ENCODE measurements at regions not wholly inside any gene's neighbourhood (a gene's known extent, or its start where the extent isn't known, plus 50 kb on each side); places are given as distances from the start of the nearest gene placed in this dataset.
"Not testable (repeated sequence)": the region's sequence is repeated elsewhere in the genome, so short reads cannot be mapped to it uniquely, and the experiment has no call there.

- no peaks in the 10 kb centered on the region for H3K4me1 ChIP-seq (ENCODE audit: insufficient read depth, insufficient read length)
Observed at GRCh38 chr2:160756481-160756880, 262.9 kb upstream of the RBMS1 start.

GRCh38 chr2:160762493-160763128 lies 269.0 kb upstream of the RBMS1 start:
- not testable (repeated sequence) for H3K27me3 ChIP-seq (ENCODE audit: insufficient read depth, insufficient read length); DNase-seq (ENCODE audit: low read depth, low spot score); H3K36me3 ChIP-seq (ENCODE audit: insufficient read depth, insufficient read length, low read length); H3K4me3 ChIP-seq (ENCODE audit: insufficient read length, low read depth); H3K9ac ChIP-seq (ENCODE audit: insufficient read length, low read depth); H3K4me1 ChIP-seq (ENCODE audit: insufficient read depth, insufficient read length)
- H3K9me3 ChIP-seq (ENCODE audit: insufficient read depth, low read length) = peaks cover 29% of the 10 kb centered on the region; the same call in 1 of the 2 replicates

More at GRCh38 chr2:160756481-160756880, 262.9 kb upstream of the RBMS1 start:
- TF ChIP-seq SUZ12 (IDR thresholded peaks at IDR 0.05; ENCODE audit: extremely low read depth, insufficient read depth, insufficient read length) = no peak
- TF ChIP-seq YY1 (IDR thresholded peaks at IDR 0.05; ENCODE audit: insufficient read depth, insufficient read length) = no peak
- no peak for TF ChIP-seq ZNF274 (IDR thresholded peaks at IDR 0.05; ENCODE audit: low read depth, low read length)
- Histone ChIP-seq H3K9me3 (ENCODE audit: insufficient read depth, low read length) (peaks cover 15% of the 10 kb centered on the region), H3K36me3 (ENCODE audit: insufficient read depth, insufficient read length, low read length) (no peaks in the 10 kb centered on the region), H3K4me3 (ENCODE audit: insufficient read length, low read depth) (no peak overlapping the region), H3K27me3 (ENCODE audit: insufficient read depth, insufficient read length) (no peaks in the 10 kb centered on the region), H3K9ac (ENCODE audit: insufficient read length, low read depth) (no peak overlapping the region)
- DNase-seq (ENCODE audit: low read depth, low spot score) = no peak

DNA sequence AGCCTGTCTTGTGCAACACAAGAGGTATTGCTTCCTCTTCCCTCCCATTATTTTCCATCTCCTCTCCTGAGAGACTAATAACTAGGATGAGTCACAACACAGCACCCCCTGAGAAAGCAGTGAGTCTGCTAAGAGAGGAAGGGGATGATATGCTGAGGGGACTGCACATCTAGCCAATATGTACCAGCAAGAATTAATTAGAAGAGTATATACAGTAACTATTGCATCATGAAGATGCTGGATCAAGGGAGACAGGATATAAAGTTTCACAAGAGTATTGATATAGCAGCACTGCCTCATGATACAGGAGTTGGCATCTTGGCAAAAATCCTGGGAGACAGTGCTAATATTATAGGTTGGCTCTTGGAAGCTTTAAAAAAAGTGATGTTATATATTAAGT lies 289.9 kb upstream of the RBMS1 start:
- H3K4me3 ChIP-seq (ENCODE audit: insufficient read length, low read depth) = no peak overlapping the region

DNA sequence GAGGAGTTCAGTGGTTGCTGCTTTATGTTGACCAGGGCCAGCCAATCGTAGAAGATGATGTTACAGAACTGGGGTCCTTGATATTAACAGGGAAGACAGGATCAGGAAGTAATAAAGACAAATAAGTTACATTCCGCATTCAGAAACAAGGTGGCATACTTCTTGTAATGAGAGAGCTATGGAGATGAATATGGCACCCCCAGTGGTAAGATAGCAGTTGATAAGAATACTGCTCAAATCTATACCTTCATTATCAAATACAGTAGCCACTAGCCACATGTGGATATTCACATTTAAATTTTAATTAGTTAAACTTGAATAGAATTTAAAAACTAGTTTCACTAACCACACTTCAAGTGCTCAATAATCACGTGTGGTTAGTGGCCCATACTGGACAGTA lies 290.4 kb upstream of the RBMS1 start:
- Histone ChIP-seq H3K36me3 (ENCODE audit: insufficient read depth, insufficient read length, low read length) (no peaks in the 10 kb centered on the region), H3K27me3 (ENCODE audit: insufficient read depth, insufficient read length) (no peaks in the 10 kb centered on the region), H3K9ac (ENCODE audit: insufficient read length, low read depth) (no peak overlapping the region), H3K9me3 (ENCODE audit: insufficient read depth, low read length) (no peaks in the 10 kb centered on the region), H3K4me3 (ENCODE audit: insufficient read length, low read depth) (no peak overlapping the region), H3K4me1 (ENCODE audit: insufficient read depth, insufficient read length) (no peaks in the 10 kb centered on the region)
- DNase-seq (ENCODE audit: low read depth, low spot score) = no peak
- TF ChIP-seq YY1 (IDR thresholded peaks at IDR 0.05; ENCODE audit: insufficient read depth, insufficient read length) (no peak), SUZ12 (IDR thresholded peaks at IDR 0.05; ENCODE audit: extremely low read depth, insufficient read depth, insufficient read length) (no peak), ZNF274 (IDR thresholded peaks at IDR 0.05; ENCODE audit: low read depth, low read length) (no peak)

More for the DNA sequence above, 289.9 kb upstream of the RBMS1 start:
- Histone ChIP-seq H3K27me3 (ENCODE audit: insufficient read depth, insufficient read length) (no peaks in the 10 kb centered on the region), H3K9ac (ENCODE audit: insufficient read length, low read depth) (no peak overlapping the region), H3K9me3 (ENCODE audit: insufficient read depth, low read length) (peaks cover 4% of the 10 kb centered on the region; the same call in 1 of the 2 replicates), H3K36me3 (ENCODE audit: insufficient read depth, insufficient read length, low read length) (no peaks in the 10 kb centered on the region), H3K4me1 (ENCODE audit: insufficient read depth, insufficient read length) (no peaks in the 10 kb centered on the region)
- TF ChIP-seq SUZ12 (IDR thresholded peaks at IDR 0.05; ENCODE audit: extremely low read depth, insufficient read depth, insufficient read length) (no peak), YY1 (IDR thresholded peaks at IDR 0.05; ENCODE audit: insufficient read depth, insufficient read length) (no peak), ZNF274 (IDR thresholded peaks at IDR 0.05; ENCODE audit: low read depth, low read length) (no peak)
- no peak for DNase-seq (ENCODE audit: low read depth, low spot score)

DNA sequence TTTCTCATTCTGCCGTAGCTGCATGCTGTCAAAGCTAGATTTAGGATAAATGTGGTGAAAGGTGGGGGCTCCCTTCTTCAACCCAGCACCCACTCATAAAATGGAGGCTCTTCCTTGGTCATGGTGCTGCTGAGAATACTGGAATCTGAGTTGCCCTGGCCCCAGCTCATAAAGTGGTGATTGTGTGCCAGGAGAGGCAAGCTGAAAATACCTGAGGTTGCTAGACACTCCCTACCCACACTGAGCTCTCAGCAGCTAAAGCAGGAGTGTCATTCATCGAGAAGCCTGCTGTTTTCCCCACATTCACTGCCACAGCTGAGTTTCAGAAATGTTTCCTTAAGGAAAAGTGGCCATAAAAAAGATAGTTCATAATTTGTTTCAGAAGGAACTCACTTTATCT lies 297.1 kb upstream of the RBMS1 start:
- no peaks in the 10 kb centered on the region for H3K36me3 ChIP-seq (ENCODE audit: insufficient read depth, insufficient read length, low read length)
- H3K4me1 ChIP-seq (ENCODE audit: insufficient read depth, insufficient read length) = no peaks in the 10 kb centered on the region
- H3K9ac ChIP-seq (ENCODE audit: insufficient read length, low read depth) = no peak overlapping the region
- no peaks in the 10 kb centered on the region for H3K27me3 ChIP-seq (ENCODE audit: insufficient read depth, insufficient read length)
- H3K9me3 ChIP-seq (ENCODE audit: insufficient read depth, low read length) = no peaks in the 10 kb centered on the region
- no peak for DNase-seq (ENCODE audit: low read depth, low spot score)
- H3K4me3 ChIP-seq (ENCODE audit: insufficient read length, low read depth) = no peak overlapping the region
- no peak for TF ChIP-seq SUZ12 (IDR thresholded peaks at IDR 0.05; ENCODE audit: extremely low read depth, insufficient read depth, insufficient read length)
- TF ChIP-seq YY1 (IDR thresholded peaks at IDR 0.05; ENCODE audit: insufficient read depth, insufficient read length) = no peak
- TF ChIP-seq ZNF274 (IDR thresholded peaks at IDR 0.05; ENCODE audit: low read depth, low read length) = no peak

- Histone ChIP-seq H3K36me3 (ENCODE audit: insufficient read depth, insufficient read length, low read length) (no peaks in the 10 kb centered on the region), H3K27me3 (ENCODE audit: insufficient read depth, insufficient read length) (no peaks in the 10 kb centered on the region), H3K4me1 (ENCODE audit: insufficient read depth, insufficient read length) (no peaks in the 10 kb centered on the region), H3K9me3 (ENCODE audit: insufficient read depth, low read length) (peaks cover 4% of the 10 kb centered on the region), H3K4me3 (ENCODE audit: insufficient read length, low read depth) (no peak overlapping the region), H3K9ac (ENCODE audit: insufficient read length, low read depth) (no peak overlapping the region)
- TF ChIP-seq ZNF274 (IDR thresholded peaks at IDR 0.05; ENCODE audit: low read depth, low read length) = no peak
- DNase-seq (ENCODE audit: low read depth, low spot score) = no peak
Observed at GRCh38 chr2:160791884-160792283, 298.3 kb upstream of the RBMS1 start.

DNA sequence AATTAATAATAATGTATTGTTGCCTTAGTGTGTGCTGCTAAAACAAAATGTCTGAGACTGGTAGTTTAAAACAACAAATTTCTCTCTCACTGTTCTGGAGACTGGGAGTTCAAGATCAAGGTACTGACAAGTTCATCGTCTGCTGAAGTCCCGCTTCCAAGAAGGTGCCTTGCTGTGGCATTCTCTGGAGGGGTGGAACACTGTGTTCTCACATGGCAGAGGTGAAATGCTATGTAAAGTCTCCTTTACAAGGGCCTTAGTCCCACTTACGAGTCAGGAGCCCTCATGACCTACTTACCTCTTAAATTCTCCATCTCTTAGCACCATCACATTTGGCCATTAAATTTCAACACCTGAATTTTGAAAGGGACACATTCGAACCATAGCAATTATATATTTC lies 299.2 kb upstream of the RBMS1 start:
- DNase-seq (ENCODE audit: low read depth, low spot score) = no peak
- H3K36me3 ChIP-seq (ENCODE audit: insufficient read depth, insufficient read length, low read length) = no peaks in the 10 kb centered on the region
- TF ChIP-seq SUZ12 (IDR thresholded peaks at IDR 0.05; ENCODE audit: extremely low read depth, insufficient read depth, insufficient read length) (no peak), YY1 (IDR thresholded peaks at IDR 0.05; ENCODE audit: insufficient read depth, insufficient read length) (no peak), ZNF274 (IDR thresholded peaks at IDR 0.05; ENCODE audit: low read depth, low read length) (no peak)
- H3K4me3 ChIP-seq (ENCODE audit: insufficient read length, low read depth) = no peak overlapping the region
- no peaks in the 10 kb centered on the region for H3K4me1 ChIP-seq (ENCODE audit: insufficient read depth, insufficient read length)
- H3K9me3 ChIP-seq (ENCODE audit: insufficient read depth, low read length) = peaks cover 9% of the 10 kb centered on the region
- H3K9ac ChIP-seq (ENCODE audit: insufficient read length, low read depth) = no peak overlapping the region
- H3K27me3 ChIP-seq (ENCODE audit: insufficient read depth, insufficient read length) = no peaks in the 10 kb centered on the region

DNA sequence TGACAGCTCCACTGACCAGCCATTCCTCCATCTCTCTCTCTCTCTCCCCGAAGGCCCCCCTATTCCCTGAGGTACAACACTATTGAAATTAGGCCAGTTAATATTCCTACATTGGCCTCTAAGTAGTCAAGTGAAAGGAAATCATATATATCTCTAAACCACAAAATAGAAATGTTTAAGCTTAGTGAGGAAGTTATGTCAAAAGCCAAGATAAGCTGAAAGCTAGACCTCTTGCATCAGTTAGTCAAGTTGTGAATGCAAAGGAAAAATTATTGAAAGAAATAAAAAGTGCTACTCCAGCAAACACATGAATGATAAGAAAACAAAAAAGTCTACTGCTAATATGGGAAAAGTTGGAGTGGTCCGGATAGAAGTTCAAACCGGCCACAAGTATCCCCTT lies 301.3 kb upstream of the RBMS1 start:
- DNase-seq (ENCODE audit: low read depth, low spot score) = no peak
- Histone ChIP-seq H3K27me3 (ENCODE audit: insufficient read depth, insufficient read length) (no peaks in the 10 kb centered on the region), H3K36me3 (ENCODE audit: insufficient read depth, insufficient read length, low read length) (no peaks in the 10 kb centered on the region)

More for the DNA sequence above, 301.3 kb upstream of the RBMS1 start:
- H3K9me3 ChIP-seq (ENCODE audit: insufficient read depth, low read length) = peaks cover 9% of the 10 kb centered on the region
- TF ChIP-seq SUZ12 (IDR thresholded peaks at IDR 0.05; ENCODE audit: extremely low read depth, insufficient read depth, insufficient read length) = no peak
- TF ChIP-seq ZNF274 (IDR thresholded peaks at IDR 0.05; ENCODE audit: low read depth, low read length) = no peak
- no peak for TF ChIP-seq YY1 (IDR thresholded peaks at IDR 0.05; ENCODE audit: insufficient read depth, insufficient read length)
- no peak overlapping the region for H3K9ac ChIP-seq (ENCODE audit: insufficient read length, low read depth)
- H3K4me1 ChIP-seq (ENCODE audit: insufficient read depth, insufficient read length) = no peaks in the 10 kb centered on the region
- H3K4me3 ChIP-seq (ENCODE audit: insufficient read length, low read depth) = no peak overlapping the region
